DMS114 treated with DMSO at 0.1 percent for 48 hours (cell line): ENCODE measurements at regions not wholly inside any gene's neighbourhood (a gene's known extent, or its start where the extent isn't known, plus 50 kb on each side); places are given as distances from the start of the nearest gene placed in this dataset.

ENCODE experiments used
- DNase-seq: peaks from one replicate; lab custom pipeline; 2025; ENCODE audit not compliant: unreplicated experiment; lab: John Stamatoyannopoulos, UW

DNA sequence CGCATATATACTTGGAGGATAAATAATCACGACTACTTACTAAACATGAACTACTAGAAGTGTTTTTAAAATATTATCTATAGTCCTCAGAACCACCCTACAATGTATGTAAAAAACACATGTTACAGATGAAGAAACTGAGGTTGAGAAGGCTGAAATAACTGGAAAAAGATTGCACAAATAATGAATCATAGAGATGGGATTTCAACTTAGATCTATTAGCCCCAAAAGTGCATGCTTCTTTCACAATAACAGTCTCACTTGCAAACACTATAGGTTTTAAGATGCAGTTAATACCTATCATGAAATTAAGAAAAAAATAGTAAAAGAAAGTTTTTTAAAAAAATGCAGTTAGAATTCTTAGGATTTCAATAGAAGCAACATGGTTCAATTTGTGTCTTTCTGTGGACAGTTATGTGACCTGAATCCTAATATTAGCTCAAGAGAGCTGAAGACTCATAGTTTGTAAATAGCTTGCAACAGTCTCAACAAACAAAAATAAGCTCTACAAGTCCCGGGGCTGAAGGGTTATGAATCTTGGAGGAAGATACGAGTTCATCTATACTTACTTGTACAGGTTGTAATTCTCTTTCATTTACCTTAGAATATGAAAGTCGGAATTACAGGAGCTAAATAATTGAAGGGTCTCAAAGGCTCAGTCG, 58.6 kb upstream of the NTPCR start:
- no peak for DNase-seq

DNA sequence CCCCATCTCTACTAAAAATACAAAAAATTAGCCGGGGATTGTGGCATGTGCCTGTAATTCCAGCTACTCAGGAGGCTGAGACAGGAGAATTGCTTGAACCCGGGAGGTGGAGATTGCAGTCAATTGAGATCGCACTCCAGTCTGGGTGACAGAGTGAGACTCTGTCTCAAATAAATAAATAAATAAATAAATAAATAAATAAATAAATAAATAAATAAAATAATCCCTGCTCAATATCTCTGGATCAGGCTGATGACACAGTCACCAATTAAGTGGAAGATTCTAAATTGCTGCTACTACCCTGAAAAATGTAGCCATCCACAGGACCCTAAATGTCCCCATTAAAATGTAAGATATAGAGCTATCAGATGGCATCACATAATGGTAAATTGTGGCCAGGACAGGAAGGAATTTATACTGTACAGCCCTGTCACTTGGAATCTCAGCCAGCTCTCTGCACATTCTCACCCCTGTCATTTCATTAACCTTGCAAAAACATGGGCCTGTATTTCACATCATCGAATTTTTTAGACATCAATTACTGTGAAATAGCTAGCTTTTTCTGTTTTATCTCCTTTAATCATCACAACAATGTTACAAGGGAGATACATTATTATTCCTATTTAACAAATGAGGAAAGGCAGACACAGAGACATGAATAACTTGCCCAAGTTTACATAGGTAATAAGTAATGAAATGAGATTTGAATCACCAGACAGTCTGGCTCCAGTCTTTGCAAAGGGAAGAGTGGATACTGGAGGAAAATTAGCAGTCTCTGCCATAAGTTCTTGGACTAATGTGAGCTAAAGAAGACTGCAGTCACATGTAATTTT, 56.7 kb upstream of the NTPCR start:
- DNase-seq, result no peak

DNA sequence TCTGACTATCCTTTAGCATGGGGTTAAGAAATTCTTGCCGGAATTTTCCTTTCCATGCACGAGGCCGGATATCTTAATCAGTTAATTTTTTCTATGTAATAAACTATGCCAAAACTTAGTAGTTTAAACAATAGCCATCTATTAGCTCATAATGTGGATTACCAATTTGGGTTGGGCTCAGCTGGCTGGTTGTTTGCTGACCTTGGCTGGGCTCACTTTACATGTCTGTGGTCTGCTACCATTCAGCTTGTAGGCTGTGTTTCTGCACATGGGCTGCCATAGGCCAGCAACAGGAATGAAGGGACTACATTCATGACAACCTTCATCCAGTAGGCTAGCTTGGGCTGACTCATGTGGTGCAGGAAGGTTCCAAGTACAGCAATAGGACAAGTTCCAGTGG, 56.0 kb upstream of the NTPCR start:
- DNase-seq, result no peak

DNA sequence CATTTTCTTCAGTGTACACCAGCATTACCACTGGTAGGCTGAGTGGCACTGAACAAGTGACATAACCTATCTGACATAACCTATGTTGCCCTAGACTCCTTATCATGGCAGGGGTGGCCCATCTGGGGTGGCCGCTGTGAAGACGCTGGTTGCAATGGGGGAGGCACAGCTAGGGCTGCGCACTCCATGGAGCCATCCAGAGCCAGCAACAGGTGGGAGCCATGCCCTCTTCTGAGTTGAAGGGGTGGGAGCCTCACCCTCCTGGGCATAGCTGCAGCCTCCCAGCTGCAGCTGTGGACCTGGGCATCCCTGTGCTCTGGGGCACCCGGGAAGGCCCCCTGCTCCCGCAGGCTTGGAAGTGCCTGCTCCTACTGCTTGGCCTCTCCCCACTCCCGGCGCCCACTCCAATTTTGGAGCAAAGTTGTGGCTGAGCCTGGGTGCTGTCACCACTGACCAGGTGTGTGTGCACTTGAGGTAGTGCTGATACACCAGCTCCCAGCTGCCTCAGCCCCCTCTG, 52.4 kb upstream of the NTPCR start:
- no peak for DNase-seq

DNA sequence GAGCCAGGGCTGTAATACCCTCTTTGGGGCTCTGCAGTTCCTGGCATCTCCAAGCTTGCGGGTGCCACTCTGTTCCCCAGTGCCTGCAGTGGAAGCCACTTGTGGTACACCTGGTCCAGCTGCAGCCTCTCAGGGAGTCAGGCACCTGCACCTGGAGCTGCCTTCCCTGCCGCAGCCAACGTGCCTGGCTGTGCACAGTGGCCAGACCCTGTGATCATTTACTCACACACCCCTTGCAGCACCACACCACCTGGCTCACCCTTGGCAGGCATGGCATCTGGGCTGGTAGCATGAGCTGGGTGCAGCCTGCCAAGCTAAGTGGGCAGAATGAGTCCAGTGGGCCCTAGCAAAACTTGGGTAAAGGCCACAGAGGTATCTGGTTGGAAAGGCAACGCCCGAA, 51.1 kb upstream of the NTPCR start:
- no peak for DNase-seq

DNA sequence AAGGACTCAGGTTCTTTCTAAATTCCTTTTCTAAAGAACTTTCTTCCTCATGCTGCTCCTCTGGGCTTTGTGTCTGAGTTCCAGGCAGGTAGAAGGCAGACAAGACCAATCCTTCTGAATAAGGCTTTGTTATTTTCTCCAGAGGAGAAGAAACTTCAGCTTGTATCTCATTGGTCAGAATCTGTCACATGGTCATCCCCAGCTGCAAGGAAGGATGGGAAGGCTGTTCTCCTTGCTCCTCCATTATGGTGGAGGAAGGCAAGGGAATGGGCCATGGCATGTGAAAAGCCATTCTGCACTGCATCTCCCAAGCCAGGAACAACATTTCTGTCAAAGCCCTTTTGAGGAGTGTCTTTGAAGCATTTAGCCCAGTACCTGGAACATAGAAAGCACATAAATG, 50.6 kb upstream of the NTPCR start:
- no peak for DNase-seq
